Fibroblast of lung (primary cell): ENCODE measurements at regions not wholly inside any gene's neighbourhood (a gene's known extent, or its start where the extent isn't known, plus 50 kb on each side); places are given as distances from the start of the nearest gene placed in this dataset.

ENCODE experiments used
- DNase-seq, 2 donors: peaks; one replicate each; pipeline versions ENCODE4 v3.0.0 to v3.0.0-alpha.2; 2010; ENCODE audit warnings: low read depth in 2 of 2
- H2AFZ ChIP-seq: 2 replicates; pipeline ENCODE4 v1.5.1; 2012; ENCODE audit warnings: low read length, control low read depth, inconsistent platforms
- H3K27ac ChIP-seq: 2 replicates; pipeline ENCODE4 v1.5.1; 2011; ENCODE audit warnings: low read length, control low read depth; ENCODE audit not compliant: insufficient read depth
- H3K27me3 ChIP-seq: 2 replicates; pipeline ENCODE4 v1.5.1; 2011; ENCODE audit warnings: mild to moderate bottlenecking, low read length; ENCODE audit not compliant: control insufficient read depth, insufficient read depth
- H3K36me3 ChIP-seq: 2 replicates; pipeline ENCODE4 v1.5.1; 2011; ENCODE audit warnings: low read length; ENCODE audit not compliant: control insufficient read depth, insufficient read depth
- H3K4me1 ChIP-seq: 2 replicates; pipeline ENCODE4 v1.5.1; 2011; ENCODE audit warnings: low read length; ENCODE audit not compliant: control insufficient read depth, insufficient read depth; ENCODE audit errors: extremely low read depth
- H3K4me2 ChIP-seq: 2 replicates; pipeline ENCODE4 v1.5.1; 2011; ENCODE audit warnings: low read length, control low read depth; ENCODE audit not compliant: insufficient read depth; ENCODE audit errors: extremely low read depth
- H3K4me3 ChIP-seq, 4 experiments: fragments of 200-600 bp in 1 of 4; sonication (generic) in 1 of 4; replicated peaks in 1 of 4; 2 replicates each; pipeline ENCODE4 v1.5.1; 2011 to 2016; ENCODE audit warnings: low read length in 4 of 4, low read depth in 3 of 4, mild to moderate bottlenecking in 3 of 4, control low read depth in 2 of 4, inconsistent platforms in 1 of 4, mixed read lengths in 1 of 4; ENCODE audit not compliant: insufficient read depth in 1 of 4; ENCODE audit errors: control extremely low read depth in 1 of 4
- H3K79me2 ChIP-seq: 2 replicates; pipeline ENCODE4 v1.5.1; 2012; ENCODE audit warnings: mild to moderate bottlenecking, low read length, inconsistent platforms; ENCODE audit not compliant: control insufficient read depth, insufficient read depth
- H3K9ac ChIP-seq: 2 replicates; pipeline ENCODE4 v1.5.1; 2011; ENCODE audit warnings: mild to moderate bottlenecking, low read length, control low read depth; ENCODE audit not compliant: insufficient read depth
- H3K9me3 ChIP-seq: 2 replicates; pipeline ENCODE4 v1.5.1; 2012; ENCODE audit warnings: low read depth, low read length; ENCODE audit not compliant: control insufficient read depth, insufficient read depth
- H4K20me1 ChIP-seq: 2 replicates; pipeline ENCODE4 v1.5.1; 2011; ENCODE audit warnings: low read length; ENCODE audit not compliant: control insufficient read depth, insufficient read depth; ENCODE audit errors: extremely low read depth
- CTCF ChIP-seq, 2 donors: IDR thresholded peaks in 1 of 2; conservative IDR thresholded peaks in 1 of 2; 1 replicate in 1 of 2; 2 replicates in 1 of 2; pipeline ENCODE4 v1.5.1; 2011 to 2012; ENCODE audit warnings: low read length in 2 of 2, control low read depth in 1 of 2, inconsistent platforms in 1 of 2, low read depth in 1 of 2, mild to moderate bottlenecking in 1 of 2
- EZH2 ChIP-seq: IDR thresholded peaks from 2 replicates; pipeline ENCODE4 v1.5.1; 2012; ENCODE audit warnings: low read length, control low read depth, mild to moderate bottlenecking; ENCODE audit errors: missing control alignments

GRCh38 chr7:79709574-79710409 is 256.3 kb upstream of the MAGI2 start:
- no peak overlapping the region for H2AFZ ChIP-seq
- no peak overlapping the region for H3K27ac ChIP-seq
- no peak overlapping the region for H3K4me3 ChIP-seq
- H3K9me3 ChIP-seq = no peaks in the 10 kb centered on the region
- DNase-seq = peak; percentile 32 to 45
- no peaks in the 10 kb centered on the region for H3K79me2 ChIP-seq
- no peaks in the 10 kb centered on the region for H3K4me1 ChIP-seq
- TF ChIP-seq CTCF (conservative IDR thresholded peaks at IDR 0.05 in 1 of 2, IDR thresholded peaks at IDR 0.05 in 1 of 2; ENCODE audit: low read depth in 1 of 2, low read length in 2 of 2) (no peak), EZH2 (no peak)
- H3K4me2 ChIP-seq = no peak overlapping the region
- no peaks in the 10 kb centered on the region for H3K36me3 ChIP-seq
- no peaks in the 10 kb centered on the region for H3K27me3 ChIP-seq
- H4K20me1 ChIP-seq = no peaks in the 10 kb centered on the region
- no peak overlapping the region for H3K9ac ChIP-seq

- Histone ChIP-seq H3K79me2 (no peaks in the 10 kb centered on the region), H2AFZ (no peak overlapping the region), H3K4me3 (no peak overlapping the region), H3K4me2 (no peak overlapping the region), H3K9ac (no peak overlapping the region), H3K4me1 (no peaks in the 10 kb centered on the region), H3K27me3 (no peaks in the 10 kb centered on the region), H3K9me3 (no peaks in the 10 kb centered on the region), H4K20me1 (no peaks in the 10 kb centered on the region), H3K36me3 (no peaks in the 10 kb centered on the region), H3K27ac (no peak overlapping the region)
- DNase-seq = peak in 1 of 2 donors; percentile 36
- TF ChIP-seq EZH2 (no peak), CTCF (conservative IDR thresholded peaks at IDR 0.05 in 1 of 2, IDR thresholded peaks at IDR 0.05 in 1 of 2; ENCODE audit: low read depth in 1 of 2, low read length in 2 of 2) (no peak)
Measured at GRCh38 chr7:79702116-79702515, 248.6 kb upstream of the MAGI2 start.

- H3K27me3 ChIP-seq = no peaks in the 10 kb centered on the region
- no peak for TF ChIP-seq EZH2
- TF ChIP-seq CTCF (conservative IDR thresholded peaks at IDR 0.05 in 1 of 2, IDR thresholded peaks at IDR 0.05 in 1 of 2; ENCODE audit: low read depth in 1 of 2, low read length in 2 of 2) = no peak
- H3K36me3 ChIP-seq = no peaks in the 10 kb centered on the region
- no peaks in the 10 kb centered on the region for H3K4me1 ChIP-seq
- no peak overlapping the region for H2AFZ ChIP-seq
- no peak overlapping the region for H3K4me3 ChIP-seq
- H3K79me2 ChIP-seq = no peaks in the 10 kb centered on the region
- no peak overlapping the region for H3K27ac ChIP-seq
- peak; percentile 66 to 84 for DNase-seq
- no peak overlapping the region for H3K4me2 ChIP-seq
- H3K9me3 ChIP-seq = no peaks in the 10 kb centered on the region
- H4K20me1 ChIP-seq = no peaks in the 10 kb centered on the region
- H3K9ac ChIP-seq = no peak overlapping the region
Measured at GRCh38 chr7:79692015-79692414, 238.5 kb upstream of the MAGI2 start.
